Kidney (tissue), 13 donors: ENCODE measurements at regions not wholly inside any gene's neighbourhood (a gene's known extent, or its start where the extent isn't known, plus 50 kb on each side); places are given as distances from the start of the nearest gene placed in this dataset.

Experiments
- DNase-seq, 5 donors: peaks; one replicate each; pipeline ENCODE4 v3.0.0-alpha.2; 2013 to 2020
- FAIRE-seq: peaks from 2 replicates; lab custom pipeline; 2012; peaks lifted over from hg19 to GRCh38; lab: Jason Lieb, UNC
- H3K27ac ChIP-seq, 2 donors: one replicate each; pipeline ENCODE4 v1.7.0; 2013; ENCODE audit warnings: low read depth in 2 of 2, low read length in 2 of 2, inconsistent platforms in 1 of 2
- H3K27me3 ChIP-seq: one replicate; pipeline ENCODE4 v1.7.1; 2013; ENCODE audit warnings: low read length, inconsistent platforms; ENCODE audit not compliant: control insufficient read depth, insufficient read depth
- H3K36me3 ChIP-seq, 3 donors: one replicate each; pipeline versions ENCODE4 v1.7.0 to v1.7.1; 2013; ENCODE audit warnings: low read length in 3 of 3, control low read depth in 1 of 3, inconsistent platforms in 1 of 3; ENCODE audit not compliant: insufficient read depth in 3 of 3, control insufficient read depth in 2 of 3
- H3K4me1 ChIP-seq, 3 donors: one replicate each; pipeline versions ENCODE4 v1.7.0 to v1.7.1; 2013; ENCODE audit warnings: low read length in 3 of 3, inconsistent platforms in 1 of 3, low read depth in 1 of 3; ENCODE audit not compliant: control insufficient read depth in 2 of 3, insufficient read depth in 2 of 3
- H3K4me3 ChIP-seq, 3 donors: one replicate each; pipeline versions ENCODE4 v1.7.0 to v1.8.1; 2013; ENCODE audit warnings: low read length in 3 of 3, control low read depth in 1 of 3, inconsistent platforms in 1 of 3
- H3K9ac ChIP-seq, 3 donors: one replicate each; pipeline versions ENCODE4 v1.7.0 to v1.7.1; 2013; ENCODE audit warnings: low read length in 3 of 3, control low read depth in 1 of 3, inconsistent platforms in 1 of 3
- H3K9me3 ChIP-seq, 3 donors: one replicate each; pipeline versions ENCODE4 v1.7.0 to v1.7.1; 2013; ENCODE audit warnings: low read length in 3 of 3, control low read depth in 1 of 3, inconsistent platforms in 1 of 3; ENCODE audit not compliant: control insufficient read depth in 2 of 3, insufficient read depth in 1 of 3
- CTCF ChIP-seq: IDR thresholded peaks from 3 replicates; pipeline ENCODE4 v1.5.1; 2012; ENCODE audit warnings: mild to moderate bottlenecking, moderate library complexity, borderline replicate concordance; ENCODE audit not compliant: insufficient read depth; ENCODE audit errors: extremely low read depth
- intact Hi-C: fragments of 100-400 bp; cut with DNase I; formaldehyde crosslinking; loops from one replicate; pipeline ENCODE4 v1.11.1; 2022
- donor health status: control.
- donor health status: control.
- donor health status: control.
- donor health status: control.
- donor health status: control.
- donor health status: DM: yes; HTN: yes; CAD: no.
- donor health status: Normal renal cell carcinoma (clear cell type).

- intact Hi-C loops = no loop called here
- no peak for FAIRE-seq
Measured at GRCh38 chr9:107386396-107386795, 103.2 kb downstream of the KLF4 start.

More at GRCh38 chr9:107386396-107386795, 103.2 kb downstream of the KLF4 start:
- no peak overlapping the region for H3K9ac ChIP-seq
- DNase-seq = no peak
- H3K9me3 ChIP-seq = no peaks in the 10 kb centered on the region
- no peak for TF ChIP-seq CTCF
- H3K4me1 ChIP-seq = peaks cover 0 to 2% (median 0%) of the 10 kb centered on the region in 3 donors
- no peaks in the 10 kb centered on the region for H3K27me3 ChIP-seq
- H3K36me3 ChIP-seq = no peaks in the 10 kb centered on the region
- H3K27ac ChIP-seq = no peak overlapping the region
- H3K4me3 ChIP-seq = no peak overlapping the region
